Activated naive CD4-positive, alpha-beta T cell treated with anti-CD3 and anti-CD28 coated beads, Interleukin-2, amount 50 U/mL, for 24 hours (primary cell): ENCODE measurements at regions not wholly inside any gene's neighbourhood (a gene's known extent, or its start where the extent isn't known, plus 50 kb on each side); places are given as distances from the start of the nearest gene placed in this dataset.
"Not testable (repeated sequence)": the region's sequence is repeated elsewhere in the genome, so short reads cannot be mapped to it uniquely, and the experiment has no call there.

Source experiments
- H3K27ac Mint-ChIP-seq: one replicate; pipeline ENCODE4 v1.8.0; 2021; ENCODE audit warnings: mild to moderate bottlenecking, mixed read lengths
- H3K27me3 Mint-ChIP-seq: one replicate; pipeline ENCODE4 v1.8.0; 2021; ENCODE audit warnings: mixed read lengths
- H3K36me3 Mint-ChIP-seq: one replicate; pipeline ENCODE4 v1.8.0; 2021; ENCODE audit warnings: mixed read lengths
- H3K4me1 Mint-ChIP-seq: one replicate; pipeline ENCODE4 v1.8.0; 2021; ENCODE audit warnings: mixed read lengths
- H3K4me3 Mint-ChIP-seq: one replicate; pipeline ENCODE4 v1.8.0; 2021; ENCODE audit warnings: mild to moderate bottlenecking, mixed read lengths
- H3K9me3 Mint-ChIP-seq: one replicate; pipeline ENCODE4 v1.8.0; 2021; ENCODE audit warnings: mixed read lengths

DNA sequence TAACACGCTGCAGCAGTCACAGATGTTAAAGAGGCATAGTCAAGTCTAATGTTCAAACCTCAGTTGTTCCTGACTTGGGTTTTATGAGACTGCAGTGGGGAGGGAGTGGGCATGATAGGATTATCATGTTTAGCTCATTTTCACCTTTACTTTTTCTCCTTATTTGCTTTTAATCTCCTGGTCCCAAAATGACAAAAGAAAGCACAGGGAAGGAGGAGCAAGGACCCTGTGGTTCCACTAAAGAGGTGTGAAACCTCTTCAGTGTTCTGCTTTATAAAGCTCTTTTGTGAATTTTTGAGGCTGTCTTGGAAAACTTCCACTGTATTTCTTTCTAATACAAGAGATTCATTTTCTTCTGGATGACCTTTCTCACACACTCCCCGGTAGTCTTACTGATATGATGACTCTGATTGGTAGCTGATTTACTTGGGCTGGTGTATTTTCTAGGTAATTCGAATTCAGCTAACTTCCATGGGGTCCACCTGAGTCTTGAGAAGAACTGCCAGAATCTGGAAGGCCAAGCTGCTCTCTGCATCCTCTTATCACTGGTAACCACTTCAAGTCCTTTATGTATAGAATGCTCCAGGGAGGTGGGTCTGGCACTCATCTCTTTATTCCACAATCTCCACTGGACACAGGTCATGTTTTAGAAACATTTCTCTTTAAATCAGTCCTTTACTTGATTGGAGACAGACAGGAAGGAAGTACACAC is 1364.4 kb upstream of the CDH9 start:
- no peak overlapping the region for H3K27ac Mint-ChIP-seq
- H3K36me3 Mint-ChIP-seq: no peaks in the 10 kb centered on the region
- H3K4me3 Mint-ChIP-seq: no peak overlapping the region
- no peaks in the 10 kb centered on the region for H3K4me1 Mint-ChIP-seq
- no peaks in the 10 kb centered on the region for H3K27me3 Mint-ChIP-seq
- peaks cover 19% of the 10 kb centered on the region for H3K9me3 Mint-ChIP-seq

DNA sequence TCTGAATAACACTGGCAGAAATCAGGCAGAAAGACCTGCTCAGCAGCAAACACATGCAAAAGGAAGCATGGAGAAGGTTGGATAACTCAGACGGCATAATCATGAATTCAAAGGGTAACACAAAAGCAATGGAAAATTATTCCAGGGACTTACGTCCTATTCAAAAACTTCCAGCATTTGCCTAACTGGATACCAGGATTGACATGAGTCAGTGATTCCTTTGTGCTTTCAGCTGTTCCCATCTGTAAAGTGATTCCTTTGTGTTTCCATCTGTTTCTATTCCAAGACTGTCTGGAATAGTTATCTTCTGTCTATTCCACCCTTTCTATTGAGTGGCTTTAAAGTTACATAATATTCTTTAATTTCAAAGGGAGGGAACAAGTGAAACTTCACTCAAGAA is 1361.7 kb upstream of the CDH9 start:
- Mint-ChIP-seq H3K36me3 (no peaks in the 10 kb centered on the region), H3K27ac (no peak overlapping the region), H3K9me3 (peaks cover 6% of the 10 kb centered on the region), H3K27me3 (no peaks in the 10 kb centered on the region), H3K4me3 (no peak overlapping the region), H3K4me1 (no peaks in the 10 kb centered on the region)

DNA sequence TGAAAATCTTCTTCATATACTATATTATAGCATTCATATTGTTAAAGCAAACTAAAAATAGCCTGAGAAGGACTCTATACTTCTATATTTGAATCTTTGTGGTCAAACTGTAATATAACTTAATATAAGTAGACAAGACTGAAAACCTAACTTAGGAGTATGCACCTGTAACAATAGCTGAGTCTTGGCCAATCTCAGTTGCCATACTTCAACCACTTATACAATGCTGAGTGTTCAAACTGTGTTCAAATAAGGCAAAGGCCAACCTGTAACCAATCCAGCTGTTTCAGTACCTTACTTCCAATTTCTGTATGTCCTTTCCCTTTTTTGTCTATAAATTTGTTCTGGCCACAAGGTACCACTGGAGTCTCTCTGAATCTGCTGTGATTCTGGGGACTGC is 1360.8 kb upstream of the CDH9 start:
- peaks cover 6% of the 10 kb centered on the region for H3K9me3 Mint-ChIP-seq
- no peaks in the 10 kb centered on the region for H3K27me3 Mint-ChIP-seq
- H3K4me3 Mint-ChIP-seq: no peak overlapping the region
- H3K4me1 Mint-ChIP-seq: no peaks in the 10 kb centered on the region
- H3K36me3 Mint-ChIP-seq: no peaks in the 10 kb centered on the region
- H3K27ac Mint-ChIP-seq: no peak overlapping the region

- no peak overlapping the region for H3K4me3 Mint-ChIP-seq
- no peak overlapping the region for H3K27ac Mint-ChIP-seq
- H3K9me3 Mint-ChIP-seq: peaks cover 6% of the 10 kb centered on the region
- no peaks in the 10 kb centered on the region for H3K36me3 Mint-ChIP-seq
- no peaks in the 10 kb centered on the region for H3K27me3 Mint-ChIP-seq
- no peaks in the 10 kb centered on the region for H3K4me1 Mint-ChIP-seq
These were observed 1359.8 kb upstream of the CDH9 start for GRCh38 chr5:28398185-28398584.

DNA sequence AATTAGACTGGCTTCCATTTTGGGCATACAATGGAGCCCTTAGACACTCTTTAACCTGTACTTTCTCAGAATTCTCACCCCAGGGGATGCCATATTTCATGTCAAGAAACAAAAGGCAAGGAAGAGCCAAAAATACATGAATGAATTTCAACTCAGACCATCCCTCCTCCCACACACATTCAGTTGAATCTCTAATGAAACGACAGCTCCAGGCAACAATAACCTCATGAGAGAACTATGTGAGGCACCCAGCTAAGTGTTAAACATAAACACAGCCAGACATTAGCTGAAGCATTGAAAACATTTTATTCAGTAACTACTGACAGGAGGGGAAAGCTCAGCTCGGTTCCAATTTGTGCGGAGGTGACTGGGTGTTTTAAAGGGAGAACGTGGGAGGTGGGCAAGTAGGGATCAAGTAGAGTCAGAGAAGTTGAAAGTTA is 1359.1 kb upstream of the CDH9 start:
- Mint-ChIP-seq H3K9me3 (peaks cover 6% of the 10 kb centered on the region), H3K36me3 (no peaks in the 10 kb centered on the region), H3K27ac (no peak overlapping the region), H3K4me3 (no peak overlapping the region), H3K27me3 (no peaks in the 10 kb centered on the region), H3K4me1 (no peaks in the 10 kb centered on the region)

- Mint-ChIP-seq H3K9me3 (no peaks in the 10 kb centered on the region), H3K27ac (no peak overlapping the region), H3K4me1 (no peaks in the 10 kb centered on the region), H3K27me3 (no peaks in the 10 kb centered on the region), H3K4me3 (no peak overlapping the region), H3K36me3 (no peaks in the 10 kb centered on the region)
These were observed 1352.9 kb upstream of the CDH9 start for GRCh38 chr5:28391277-28391676.

- H3K9me3 Mint-ChIP-seq: no peaks in the 10 kb centered on the region
- no peaks in the 10 kb centered on the region for H3K4me1 Mint-ChIP-seq
- H3K27ac Mint-ChIP-seq: no peak overlapping the region
- no peaks in the 10 kb centered on the region for H3K36me3 Mint-ChIP-seq
- H3K4me3 Mint-ChIP-seq: no peak overlapping the region
- H3K27me3 Mint-ChIP-seq: no peaks in the 10 kb centered on the region
These were observed 1352.0 kb upstream of the CDH9 start for GRCh38 chr5:28390341-28390740.

- not testable (repeated sequence) for H3K9me3 Mint-ChIP-seq, H3K36me3 Mint-ChIP-seq, H3K4me3 Mint-ChIP-seq, H3K27ac Mint-ChIP-seq, H3K27me3 Mint-ChIP-seq, H3K4me1 Mint-ChIP-seq
These were observed 1351.3 kb upstream of the CDH9 start for GRCh38 chr5:28389727-28390126.

DNA sequence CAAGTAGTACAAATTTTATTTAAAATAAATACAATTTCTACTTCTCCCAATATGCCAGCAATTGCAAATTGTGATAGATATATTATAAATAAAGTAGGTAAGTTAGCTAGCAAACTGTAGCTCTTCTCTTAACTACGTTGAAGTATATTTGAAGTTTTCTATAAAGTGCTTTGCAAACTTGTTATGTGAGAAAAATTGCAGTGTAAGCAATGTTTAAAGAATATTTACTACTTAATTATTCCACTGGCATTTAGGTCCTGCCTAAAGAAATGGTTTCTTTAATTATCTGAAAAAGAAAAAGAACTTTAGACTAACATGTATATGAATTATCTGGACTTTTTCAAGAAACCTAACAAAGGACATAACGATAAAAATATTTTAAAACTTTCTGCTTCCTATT is 1350.0 kb upstream of the CDH9 start:
- H3K4me3 Mint-ChIP-seq: no peak overlapping the region
- H3K27me3 Mint-ChIP-seq: no peaks in the 10 kb centered on the region
- no peaks in the 10 kb centered on the region for H3K4me1 Mint-ChIP-seq
- no peak overlapping the region for H3K27ac Mint-ChIP-seq
- no peaks in the 10 kb centered on the region for H3K36me3 Mint-ChIP-seq
- H3K9me3 Mint-ChIP-seq: no peaks in the 10 kb centered on the region

DNA sequence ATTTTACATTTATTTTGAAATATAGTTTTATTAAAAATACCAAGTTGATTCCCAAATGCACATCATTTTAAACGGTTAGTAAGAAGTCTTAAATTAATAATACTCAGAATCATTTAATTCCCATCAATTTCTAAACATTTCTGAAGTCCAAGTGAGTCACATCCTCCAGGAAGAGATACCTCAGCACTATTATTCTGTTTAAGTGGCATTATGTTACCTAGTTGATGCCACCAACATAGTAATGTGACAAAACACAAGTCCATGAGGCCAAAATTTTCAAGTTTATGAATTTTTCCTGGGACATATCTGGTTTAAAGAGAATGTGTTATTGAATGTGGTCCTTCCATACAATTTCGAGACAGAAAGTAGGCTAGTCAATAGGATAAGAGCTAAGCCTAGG is 1348.3 kb upstream of the CDH9 start:
- H3K4me1 Mint-ChIP-seq: no peaks in the 10 kb centered on the region
- no peak overlapping the region for H3K4me3 Mint-ChIP-seq
- no peaks in the 10 kb centered on the region for H3K27me3 Mint-ChIP-seq
- no peaks in the 10 kb centered on the region for H3K36me3 Mint-ChIP-seq
- H3K9me3 Mint-ChIP-seq: no peaks in the 10 kb centered on the region
- H3K27ac Mint-ChIP-seq: no peak overlapping the region

- H3K36me3 Mint-ChIP-seq: no peaks in the 10 kb centered on the region
- no peaks in the 10 kb centered on the region for H3K4me1 Mint-ChIP-seq
- H3K4me3 Mint-ChIP-seq: no peak overlapping the region
- H3K27ac Mint-ChIP-seq: no peak overlapping the region
- H3K27me3 Mint-ChIP-seq: no peaks in the 10 kb centered on the region
- peaks cover 3% of the 10 kb centered on the region for H3K9me3 Mint-ChIP-seq
These were observed 1341.8 kb upstream of the CDH9 start for GRCh38 chr5:28380167-28380566.

- Mint-ChIP-seq H3K4me3 (no peak overlapping the region), H3K4me1 (no peaks in the 10 kb centered on the region), H3K27ac (no peak overlapping the region)
These were observed 1336.1 kb upstream of the CDH9 start for GRCh38 chr5:28374492-28374967.

DNA sequence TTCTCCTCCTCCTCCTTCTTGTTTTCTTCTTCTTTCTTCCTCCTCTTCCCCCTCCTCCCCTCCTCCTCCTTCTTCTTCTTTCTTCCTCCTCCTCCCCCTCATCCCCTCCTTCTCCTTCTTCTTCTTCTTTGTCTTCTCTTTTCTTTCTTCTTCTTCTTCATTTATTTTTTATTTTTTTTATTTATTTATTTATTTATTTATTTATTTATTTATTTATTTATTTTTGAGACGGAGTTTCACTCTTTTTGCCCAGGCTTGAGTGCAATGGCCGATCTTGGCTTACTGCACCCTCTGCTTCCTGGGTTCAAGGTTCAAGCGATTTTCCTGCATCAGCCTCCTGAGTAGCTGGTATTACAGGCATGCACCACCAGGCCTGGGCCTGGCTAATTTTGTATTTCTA is 1332.5 kb upstream of the CDH9 start:
- no peak overlapping the region for H3K4me3 Mint-ChIP-seq
- H3K27ac Mint-ChIP-seq: no peak overlapping the region
- H3K27me3 Mint-ChIP-seq: no peaks in the 10 kb centered on the region
- no peaks in the 10 kb centered on the region for H3K4me1 Mint-ChIP-seq
- no peaks in the 10 kb centered on the region for H3K36me3 Mint-ChIP-seq
- peaks cover 17% of the 10 kb centered on the region for H3K9me3 Mint-ChIP-seq

More at GRCh38 chr5:28374492-28374967, 1336.1 kb upstream of the CDH9 start:
- no peaks in the 10 kb centered on the region for H3K27me3 Mint-ChIP-seq
- no peaks in the 10 kb centered on the region for H3K36me3 Mint-ChIP-seq
- H3K9me3 Mint-ChIP-seq: peaks cover 11% of the 10 kb centered on the region

DNA sequence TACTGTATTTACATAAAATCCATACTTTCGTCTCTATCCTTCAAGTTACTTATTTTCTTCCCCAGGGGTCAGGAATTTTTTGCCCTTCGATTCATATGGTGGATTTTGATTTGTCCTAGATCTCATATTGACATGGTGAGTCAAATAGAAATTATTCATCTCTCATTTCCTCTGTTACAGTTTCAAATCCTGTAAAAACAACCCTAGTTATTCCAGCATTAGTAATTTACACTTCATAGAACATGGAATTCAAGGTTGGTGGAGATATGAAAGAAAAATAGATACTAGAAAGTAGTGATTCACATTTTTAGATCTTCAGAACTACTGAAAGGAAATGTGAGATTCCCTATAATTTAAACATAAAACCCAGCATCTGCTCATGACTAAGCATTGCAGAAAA is 1331.0 kb upstream of the CDH9 start:
- no peak overlapping the region for H3K4me3 Mint-ChIP-seq
- H3K4me1 Mint-ChIP-seq: no peaks in the 10 kb centered on the region
- H3K36me3 Mint-ChIP-seq: no peaks in the 10 kb centered on the region
- H3K27me3 Mint-ChIP-seq: no peaks in the 10 kb centered on the region
- no peak overlapping the region for H3K27ac Mint-ChIP-seq
- peaks cover 10% of the 10 kb centered on the region for H3K9me3 Mint-ChIP-seq

DNA sequence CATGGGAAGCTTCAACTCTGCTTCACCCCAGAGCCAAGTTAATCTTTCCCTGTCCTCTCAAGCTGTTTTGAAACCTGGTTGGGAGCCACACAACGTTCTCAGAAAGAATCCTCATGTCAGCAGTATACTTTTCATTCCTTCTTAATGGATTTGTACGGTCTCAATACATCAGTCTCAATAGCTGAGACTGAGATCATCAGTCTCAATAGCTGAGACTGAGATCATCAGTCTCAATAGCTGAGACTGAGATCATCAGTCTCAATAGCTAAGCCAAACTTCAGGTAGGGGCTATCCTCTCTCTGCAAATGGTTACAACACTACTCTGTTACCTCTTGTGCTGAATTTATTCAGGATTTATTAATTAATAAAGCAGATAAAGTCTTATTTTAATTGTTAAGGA is 1317.4 kb upstream of the CDH9 start:
- no peaks in the 10 kb centered on the region for H3K27me3 Mint-ChIP-seq
- H3K36me3 Mint-ChIP-seq: no peaks in the 10 kb centered on the region
- H3K4me1 Mint-ChIP-seq: no peaks in the 10 kb centered on the region
- H3K4me3 Mint-ChIP-seq: no peak overlapping the region
- H3K9me3 Mint-ChIP-seq: peaks cover 9% of the 10 kb centered on the region
- no peak overlapping the region for H3K27ac Mint-ChIP-seq

- no peak overlapping the region for H3K4me3 Mint-ChIP-seq
- H3K27me3 Mint-ChIP-seq: no peaks in the 10 kb centered on the region
- no peaks in the 10 kb centered on the region for H3K4me1 Mint-ChIP-seq
- no peak overlapping the region for H3K27ac Mint-ChIP-seq
- no peaks in the 10 kb centered on the region for H3K36me3 Mint-ChIP-seq
- H3K9me3 Mint-ChIP-seq: peaks cover 12% of the 10 kb centered on the region
These were observed 1308.3 kb upstream of the CDH9 start for GRCh38 chr5:28346696-28347095.

- H3K27me3 Mint-ChIP-seq: no peaks in the 10 kb centered on the region
- H3K9me3 Mint-ChIP-seq: peaks cover 4% of the 10 kb centered on the region
- no peak overlapping the region for H3K4me3 Mint-ChIP-seq
- H3K36me3 Mint-ChIP-seq: no peaks in the 10 kb centered on the region
- no peaks in the 10 kb centered on the region for H3K4me1 Mint-ChIP-seq
- H3K27ac Mint-ChIP-seq: no peak overlapping the region
These were observed 1306.5 kb upstream of the CDH9 start for GRCh38 chr5:28344836-28345433.
